DMS79 treated with DMSO at 0.1 percent for 48 hours (cell line): ENCODE measurements at regions not wholly inside any gene's neighbourhood (a gene's known extent, or its start where the extent isn't known, plus 50 kb on each side); places are given as distances from the start of the nearest gene placed in this dataset.
"Not testable (repeated sequence)": the region's sequence is repeated elsewhere in the genome, so short reads cannot be mapped to it uniquely, and the experiment has no call there.

ENCODE experiments used
- DNase-seq: peaks from one replicate; lab custom pipeline; 2025; lab: John Stamatoyannopoulos, UW

GRCh38 chrX:139475432-139475831 lies 55.1 kb upstream of the F9 start:
- DNase-seq, result no peak

- not testable (repeated sequence) for DNase-seq
Measured at GRCh38 chrX:139461945-139462344, 68.6 kb upstream of the F9 start.

- no peak for DNase-seq
Measured at GRCh38 chrX:139454743-139455142, 75.8 kb upstream of the F9 start.

GRCh38 chrX:139448996-139449395 lies 81.5 kb upstream of the F9 start:
- DNase-seq, result no peak

- DNase-seq, result no peak
Measured at GRCh38 chrX:139446832-139447231, 83.7 kb upstream of the F9 start.

- no peak for DNase-seq
Measured at GRCh38 chrX:139429913-139430312, 100.6 kb upstream of the F9 start.

- no peak for DNase-seq
Measured at GRCh38 chrX:139423186-139423585, 107.4 kb upstream of the F9 start.

- not testable (repeated sequence) for DNase-seq
Measured at GRCh38 chrX:139398258-139398657, 132.3 kb upstream of the F9 start.

GRCh38 chrX:139388254-139388653 lies 142.3 kb upstream of the F9 start:
- no peak for DNase-seq

GRCh38 chrX:139382529-139382928 lies 148.0 kb upstream of the F9 start:
- no peak for DNase-seq

- not testable (repeated sequence) for DNase-seq
Measured at GRCh38 chrX:139376547-139376946, 154.0 kb upstream of the F9 start.

- no peak for DNase-seq
Measured at GRCh38 chrX:139360356-139360755, 170.2 kb upstream of the F9 start.

- DNase-seq, result not testable (repeated sequence)
Measured at GRCh38 chrX:139342594-139342991, 187.9 kb upstream of the F9 start.

GRCh38 chrX:139341855-139342593 lies 188.5 kb upstream of the F9 start:
- DNase-seq, result not testable (repeated sequence)

GRCh38 chrX:139332441-139332840 lies 198.1 kb upstream of the F9 start:
- no peak for DNase-seq

GRCh38 chrX:139327355-139327754 lies 203.2 kb upstream of the F9 start:
- DNase-seq, result no peak

- DNase-seq, result no peak
Measured at GRCh38 chrX:139324756-139325155, 205.8 kb upstream of the F9 start.

- not testable (repeated sequence) for DNase-seq
Measured at GRCh38 chrX:139320661-139321354, 209.7 kb upstream of the F9 start.

GRCh38 chrX:139306675-139307074 lies 223.9 kb upstream of the F9 start:
- DNase-seq, result not testable (repeated sequence)

GRCh38 chrX:139304471-139304870 lies 226.1 kb upstream of the F9 start:
- DNase-seq, result no peak

- DNase-seq, result no peak
Measured at GRCh38 chrX:139299309-139299708, 231.2 kb upstream of the F9 start.

- no peak for DNase-seq
Measured at GRCh38 chrX:139298437-139298836, 232.1 kb upstream of the F9 start.

GRCh38 chrX:139297638-139298037 lies 232.9 kb upstream of the F9 start:
- no peak for DNase-seq

GRCh38 chrX:139293991-139294390 lies 236.5 kb upstream of the F9 start:
- no peak for DNase-seq
